GM12865 (cell line): ENCODE measurements at regions not wholly inside any gene's neighbourhood (a gene's known extent, or its start where the extent isn't known, plus 50 kb on each side); places are given as distances from the start of the nearest gene placed in this dataset.
A peak's percentile ranks its signal among the peaks of the same experiment; 100 is the strongest.

ENCODE experiments used
- DNase-seq: peaks from one replicate; pipeline ENCODE4 v3.0.0; 2010; ENCODE audit warnings: low read depth
- H3K4me3 ChIP-seq: 2 replicates; pipeline ENCODE4 v1.5.1; 2011; ENCODE audit warnings: mild to moderate bottlenecking, low read depth, low read length, control low read depth
- TF ChIP-seq, protein P1 (sequence below): IDR thresholded peaks from 2 replicates; pipeline ENCODE4 v1.5.1; 2011; ENCODE audit warnings: low read length, control low read depth, low read depth, inconsistent platforms; ENCODE audit not compliant: insufficient read depth; ENCODE audit errors: missing control alignments

DNA sequence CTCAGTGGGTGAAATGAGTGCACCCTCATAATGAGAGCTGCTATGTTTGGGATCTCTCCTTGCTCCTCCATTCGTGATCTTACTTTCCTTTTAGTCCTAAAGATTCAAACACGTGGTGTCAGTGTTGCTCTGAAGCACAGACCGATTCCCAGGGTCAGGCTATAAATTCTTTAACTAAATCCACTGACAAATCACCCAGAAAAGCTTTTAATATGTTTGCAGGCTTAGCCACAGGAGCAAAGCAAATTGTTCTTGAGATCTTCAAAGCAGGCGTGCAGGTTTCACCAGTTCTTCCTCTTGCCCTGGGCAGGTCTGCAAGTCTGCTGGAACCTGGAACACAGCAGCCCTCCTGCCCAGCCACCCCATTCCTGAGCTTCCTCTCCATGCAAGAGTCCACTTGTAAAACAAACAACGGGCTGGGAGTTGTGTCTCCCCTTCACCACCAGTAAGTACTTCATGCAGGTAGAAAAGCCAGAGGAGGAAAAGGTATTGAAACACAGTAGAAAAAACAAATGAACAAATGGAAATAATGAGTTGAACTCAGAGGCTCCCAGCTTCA, 70.1 kb upstream of the ENPP6 start:
- TF ChIP-seq, protein P1, sequence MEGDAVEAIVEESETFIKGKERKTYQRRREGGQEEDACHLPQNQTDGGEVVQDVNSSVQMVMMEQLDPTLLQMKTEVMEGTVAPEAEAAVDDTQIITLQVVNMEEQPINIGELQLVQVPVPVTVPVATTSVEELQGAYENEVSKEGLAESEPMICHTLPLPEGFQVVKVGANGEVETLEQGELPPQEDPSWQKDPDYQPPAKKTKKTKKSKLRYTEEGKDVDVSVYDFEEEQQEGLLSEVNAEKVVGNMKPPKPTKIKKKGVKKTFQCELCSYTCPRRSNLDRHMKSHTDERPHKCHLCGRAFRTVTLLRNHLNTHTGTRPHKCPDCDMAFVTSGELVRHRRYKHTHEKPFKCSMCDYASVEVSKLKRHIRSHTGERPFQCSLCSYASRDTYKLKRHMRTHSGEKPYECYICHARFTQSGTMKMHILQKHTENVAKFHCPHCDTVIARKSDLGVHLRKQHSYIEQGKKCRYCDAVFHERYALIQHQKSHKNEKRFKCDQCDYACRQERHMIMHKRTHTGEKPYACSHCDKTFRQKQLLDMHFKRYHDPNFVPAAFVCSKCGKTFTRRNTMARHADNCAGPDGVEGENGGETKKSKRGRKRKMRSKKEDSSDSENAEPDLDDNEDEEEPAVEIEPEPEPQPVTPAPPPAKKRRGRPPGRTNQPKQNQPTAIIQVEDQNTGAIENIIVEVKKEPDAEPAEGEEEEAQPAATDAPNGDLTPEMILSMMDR: no peak
- peak overlapping the region; percentile 51 for H3K4me3 ChIP-seq
- DNase-seq: peak; percentile 62

DNA sequence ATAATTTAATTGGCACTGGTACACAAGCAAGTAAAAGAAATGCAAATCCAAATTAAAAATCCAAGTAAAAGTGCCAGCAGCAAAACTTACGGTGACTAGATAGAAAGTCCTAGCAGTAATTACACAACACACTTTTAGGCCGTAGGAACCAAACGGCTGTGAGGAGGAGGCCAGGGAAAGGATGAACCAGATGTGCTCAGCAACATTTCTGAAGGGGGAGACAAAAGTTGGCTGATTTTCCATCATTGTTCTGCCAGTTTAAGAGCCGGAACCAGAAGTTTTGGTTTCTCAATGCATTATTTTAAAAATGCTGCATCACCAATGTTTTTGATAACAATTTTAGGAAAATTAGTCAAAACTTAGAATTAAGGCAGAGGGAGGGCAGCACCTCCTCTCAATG, 68.7 kb upstream of the ENPP6 start:
- no peak for DNase-seq
- H3K4me3 ChIP-seq: no peak overlapping the region
- TF ChIP-seq, protein P1: no peak

DNA sequence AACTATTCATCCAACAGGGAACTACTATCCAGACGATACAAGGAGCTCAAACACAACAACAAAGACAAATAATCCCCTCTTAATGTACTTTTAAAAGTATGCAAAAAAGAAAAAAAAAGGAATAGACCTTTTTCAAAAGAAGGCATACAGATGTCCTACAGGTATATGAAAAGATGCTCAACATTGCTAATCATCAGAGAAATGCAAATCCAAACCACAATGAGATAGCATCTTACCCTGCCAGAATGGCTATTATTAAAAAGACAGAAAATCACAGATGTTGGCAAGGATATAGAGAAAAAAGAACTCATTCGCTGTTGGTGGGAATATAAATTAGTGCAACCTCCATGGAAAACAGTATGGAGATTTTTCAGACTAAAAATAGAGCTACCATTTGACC, 67.1 kb upstream of the ENPP6 start:
- H3K4me3 ChIP-seq: peak overlapping the region; percentile 71
- peak; percentile 40 for DNase-seq
- TF ChIP-seq, protein P1: no peak

DNA sequence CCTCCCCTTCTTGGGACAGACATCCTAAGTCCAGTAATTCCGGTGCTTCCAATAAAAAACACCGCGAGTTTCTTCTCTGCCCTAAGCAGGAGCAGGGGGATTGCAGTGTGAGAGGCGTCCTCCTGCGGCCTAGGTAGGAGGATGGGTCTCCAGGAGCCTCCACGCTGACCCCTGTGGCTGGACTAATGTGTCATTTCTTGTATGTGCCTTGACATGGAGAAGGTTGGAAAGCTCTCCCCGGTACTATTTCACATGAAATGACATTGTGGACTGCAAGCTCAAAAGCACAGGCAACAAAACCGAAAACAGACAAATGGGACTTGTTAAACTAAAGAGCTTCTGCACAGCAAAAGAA, 66.6 kb upstream of the ENPP6 start:
- peak overlapping the region; percentile 71 for H3K4me3 ChIP-seq
- TF ChIP-seq, protein P1: no peak
- DNase-seq: peak; percentile 77

DNA sequence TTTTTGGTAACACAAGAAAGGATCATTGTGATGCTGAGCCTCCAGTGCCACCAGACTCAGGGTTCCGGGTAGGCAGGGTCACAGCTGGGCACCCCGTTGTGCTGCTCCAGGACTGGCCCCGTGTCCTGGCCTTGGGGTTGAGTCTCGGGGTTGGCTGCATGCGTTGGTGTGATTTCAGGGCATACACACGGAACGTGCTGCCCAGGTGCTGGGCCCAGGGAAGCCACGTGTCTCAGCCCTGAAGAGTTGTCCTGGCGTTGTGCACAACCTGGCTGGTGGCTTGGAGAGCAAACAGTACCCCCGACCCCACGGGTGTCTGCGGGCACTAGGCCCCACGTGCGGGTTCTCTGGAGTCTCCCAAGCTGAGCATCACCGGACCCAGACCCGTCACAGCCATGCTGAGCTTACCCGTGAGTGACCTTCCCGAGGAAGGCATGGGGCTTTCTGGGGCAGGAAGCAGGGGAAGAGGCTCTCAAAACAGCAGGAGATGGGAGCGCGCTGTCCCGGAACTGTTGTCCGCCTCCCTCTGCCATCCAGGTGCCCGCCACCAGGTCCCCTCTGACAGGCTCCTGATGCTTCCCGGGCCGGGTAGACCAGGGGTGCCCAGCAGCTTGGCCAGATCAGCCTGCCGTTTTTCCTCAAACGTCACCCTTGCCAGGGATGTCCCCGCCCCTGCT, 66.1 kb upstream of the ENPP6 start:
- DNase-seq: peak; percentile 72
- TF ChIP-seq, protein P1: no peak
- H3K4me3 ChIP-seq: peak overlapping the region; percentile 71

DNA sequence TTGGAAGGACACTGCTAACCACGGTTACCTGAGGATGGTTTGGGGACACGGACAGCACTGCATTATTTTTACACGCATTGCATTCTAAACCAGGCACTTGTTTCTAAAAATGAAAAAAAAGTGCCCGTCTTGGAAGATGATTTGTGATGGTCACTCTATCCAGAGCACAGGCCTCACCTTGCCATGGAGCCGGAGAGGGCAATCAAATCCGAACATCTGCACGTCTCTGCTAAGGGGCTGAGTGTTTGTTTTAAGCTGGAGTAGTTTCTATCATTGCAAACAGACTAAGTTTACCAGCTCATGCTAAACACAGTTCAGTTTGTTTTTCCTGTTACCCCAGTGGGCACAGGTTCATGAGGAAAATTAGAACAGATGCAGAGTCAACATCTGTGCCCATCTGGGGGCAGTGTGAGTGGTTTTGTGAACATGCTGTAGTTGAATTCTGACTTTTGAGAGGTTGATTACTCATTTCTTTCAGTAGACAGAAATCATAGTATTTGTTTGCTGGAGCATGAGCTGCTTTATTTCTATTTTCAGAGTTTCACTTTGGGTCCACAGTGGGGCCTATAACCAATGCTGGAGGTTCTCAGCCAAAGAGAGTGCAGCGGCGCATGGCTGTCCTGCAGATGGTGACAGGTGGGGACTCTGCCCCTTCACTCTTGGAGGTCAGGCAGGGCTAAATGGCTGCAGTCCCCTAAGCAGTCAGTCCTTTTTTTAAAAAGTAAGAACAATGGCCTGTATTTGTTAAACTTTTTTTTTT, 65.4 kb upstream of the ENPP6 start:
- DNase-seq: peak; percentile 97
- TF ChIP-seq, protein P1: peak; percentile 9
- peak overlapping the region; percentile 71 for H3K4me3 ChIP-seq
